Trophoblast cell (in vitro differentiated cells and primary cell): ENCODE measurements at regions not wholly inside any gene's neighbourhood (a gene's known extent, or its start where the extent isn't known, plus 50 kb on each side); places are given as distances from the start of the nearest gene placed in this dataset.

Source experiments
- DNase-seq, 2 donors: peaks; one replicate each; pipeline ENCODE4 v3.0.0-alpha.2; 2016
- H2AFZ ChIP-seq: 2 replicates; pipeline ENCODE4 v1.6.1; 2013; ENCODE audit warnings: low read length, moderate library complexity, mild to moderate bottlenecking; ENCODE audit not compliant: insufficient read depth, poor library complexity
- H2AK5ac ChIP-seq: 2 replicates; pipeline ENCODE4 v1.6.1; 2013; ENCODE audit warnings: mild to moderate bottlenecking, low read length
- H2BK120ac ChIP-seq: 2 replicates; pipeline ENCODE4 v1.6.1; 2013; ENCODE audit warnings: low read length, mild to moderate bottlenecking, moderate library complexity; ENCODE audit not compliant: insufficient read depth, poor library complexity
- H2BK12ac ChIP-seq: 2 replicates; pipeline ENCODE4 v1.6.1; 2013; ENCODE audit warnings: mild to moderate bottlenecking, low read length, moderate library complexity
- H2BK5ac ChIP-seq: 2 replicates; pipeline ENCODE4 v1.6.1; 2013; ENCODE audit warnings: low read length, low read depth, moderate library complexity, mild to moderate bottlenecking; ENCODE audit not compliant: poor library complexity
- H3K14ac ChIP-seq: 2 replicates; pipeline ENCODE4 v1.6.1; 2013; ENCODE audit warnings: mild to moderate bottlenecking, low read length
- H3K18ac ChIP-seq: 2 replicates; pipeline ENCODE4 v1.6.1; 2013; ENCODE audit warnings: mild to moderate bottlenecking, low read length
- H3K23ac ChIP-seq: 2 replicates; pipeline ENCODE4 v1.6.1; 2013; ENCODE audit warnings: low read length
- H3K27ac ChIP-seq: 2 replicates; pipeline ENCODE4 v1.5.1; 2013; ENCODE audit warnings: low read depth, mild to moderate bottlenecking, inconsistent platforms, low read length, moderate library complexity
- H3K27me3 ChIP-seq: 2 replicates; pipeline ENCODE4 v1.6.1; 2013; ENCODE audit warnings: inconsistent platforms, mild to moderate bottlenecking, low read length, moderate library complexity; ENCODE audit not compliant: insufficient read depth
- H3K36me3 ChIP-seq, 2 experiments: 1 replicate in 1 of 2; 2 replicates in 1 of 2; pipeline ENCODE4 v1.6.1; 2013; ENCODE audit warnings: low read length in 2 of 2, mild to moderate bottlenecking in 2 of 2, moderate library complexity in 1 of 2; ENCODE audit not compliant: insufficient read depth in 2 of 2, control insufficient read depth in 1 of 2
- H3K4ac ChIP-seq: 2 replicates; pipeline ENCODE4 v1.6.1; 2013; ENCODE audit warnings: low read depth, mild to moderate bottlenecking, low read length, moderate library complexity
- H3K4me1 ChIP-seq, 2 experiments: 1 replicate in 1 of 2; 2 replicates in 1 of 2; pipeline ENCODE4 v1.6.1; 2013; ENCODE audit warnings: low read length in 2 of 2, mild to moderate bottlenecking in 2 of 2, moderate library complexity in 1 of 2; ENCODE audit not compliant: insufficient read depth in 2 of 2, control insufficient read depth in 1 of 2
- H3K4me2 ChIP-seq: 2 replicates; pipeline ENCODE4 v1.6.1; 2013; ENCODE audit warnings: inconsistent platforms, mild to moderate bottlenecking, low read length, moderate library complexity
- H3K4me3 ChIP-seq: 2 replicates; pipeline ENCODE4 v1.5.1; 2013; ENCODE audit warnings: mild to moderate bottlenecking, low read depth, low read length, inconsistent platforms
- H3K79me1 ChIP-seq: one replicate; pipeline ENCODE4 v1.6.1; 2013; ENCODE audit warnings: low read length
- H3K79me2 ChIP-seq: 2 replicates; pipeline ENCODE4 v1.6.1; 2013; ENCODE audit warnings: low read length, mild to moderate bottlenecking; ENCODE audit not compliant: control insufficient read depth, insufficient read depth, poor library complexity
- H3K9ac ChIP-seq: 2 replicates; pipeline ENCODE4 v1.6.1; 2013; ENCODE audit warnings: mild to moderate bottlenecking, low read length
- H3K9me3 ChIP-seq: 2 replicates; pipeline ENCODE4 v1.6.1; 2013; ENCODE audit warnings: low read depth, mild to moderate bottlenecking, control low read depth, inconsistent platforms, low read length; ENCODE audit not compliant: insufficient read depth
- H4K12ac ChIP-seq: 2 replicates; pipeline ENCODE4 v1.6.1; 2013; ENCODE audit warnings: low read depth, mild to moderate bottlenecking, low read length, moderate library complexity
- H4K8ac ChIP-seq: 2 replicates; pipeline ENCODE4 v1.6.1; 2013; ENCODE audit warnings: low read depth, mild to moderate bottlenecking, low read length, moderate library complexity
- H4K91ac ChIP-seq: one replicate; pipeline ENCODE4 v1.6.1; 2013; ENCODE audit warnings: low read depth, mild to moderate bottlenecking, low read length, moderate library complexity
- WGBS: extraction: QIAGEN DNeasy Blood & Tissue Kit; methylation state at CpG from one replicate; pipeline ENCODE4 v1.1.7; 2013; ENCODE audit warnings: missing lambda C conversion rate; ENCODE audit not compliant: insufficient read length, insufficient coverage; ENCODE audit errors: extremely low coverage; 5-methylcytosine and 5-hydroxymethylcytosine counted together

DNA sequence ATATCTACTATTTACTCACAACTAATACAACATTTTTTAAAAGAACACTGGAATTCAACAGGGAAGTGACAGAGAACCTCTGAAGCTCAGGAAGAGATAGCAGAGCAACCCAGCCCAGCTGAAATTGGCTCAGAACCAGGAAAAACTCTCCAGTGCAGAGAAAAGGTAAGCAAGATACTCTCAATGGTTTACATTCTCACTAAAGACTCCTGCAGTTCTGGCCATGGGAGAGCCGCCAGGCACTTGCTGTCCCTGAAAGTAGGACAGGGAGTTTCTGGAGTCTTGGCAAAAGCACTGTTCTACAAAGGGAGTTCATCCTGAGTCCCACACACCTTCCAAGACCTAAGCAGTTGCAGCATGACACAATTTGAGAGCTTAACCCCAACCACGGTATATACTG, 330.8 kb downstream of the TRIM36 start:
- Histone ChIP-seq H3K14ac (no peak overlapping the region), H3K4ac (no peak overlapping the region), H3K79me2 (no peaks in the 10 kb centered on the region), H3K79me1 (no peaks in the 10 kb centered on the region), H3K18ac (no peak overlapping the region), H2BK5ac (no peak overlapping the region), H3K23ac (no peak overlapping the region), H2BK12ac (no peak overlapping the region), H3K36me3 (no peaks in the 10 kb centered on the region), H2BK120ac (no peak overlapping the region), H2AK5ac (no peak overlapping the region), H3K27ac (no peak overlapping the region), H3K9me3 (peaks cover 2% of the 10 kb centered on the region), H3K4me3 (no peak overlapping the region), H4K12ac (no peak overlapping the region), H4K91ac (no peak overlapping the region), H2AFZ (no peak overlapping the region), H3K27me3 (no peaks in the 10 kb centered on the region), H3K4me1 (no peaks in the 10 kb centered on the region), H3K9ac (no peak overlapping the region), H4K8ac (no peak overlapping the region), H3K4me2 (no peak overlapping the region)
- no CpG with 5 or more reads among the region's 2 CpGs for WGBS
- no peak for DNase-seq

DNA sequence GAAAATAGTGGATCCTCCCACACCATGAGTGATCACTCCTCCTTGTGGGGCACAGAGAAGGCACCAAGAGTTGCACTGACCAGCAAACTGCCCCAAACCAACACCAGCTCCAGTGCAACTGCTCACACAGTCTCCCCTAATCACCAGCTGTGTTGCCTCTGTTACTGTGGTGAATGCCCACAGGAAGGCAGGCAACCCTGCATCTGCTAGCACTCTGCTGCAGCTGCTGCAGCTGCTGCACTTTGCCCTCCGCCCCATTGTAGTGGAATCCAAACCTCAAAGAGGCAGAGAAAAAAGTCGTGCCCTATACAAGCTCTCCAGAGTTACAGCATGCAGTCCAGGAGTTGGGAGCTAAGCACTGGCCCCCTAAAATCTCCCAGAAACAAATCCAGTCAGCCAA, 339.6 kb downstream of the TRIM36 start:
- H3K27me3 ChIP-seq = no peaks in the 10 kb centered on the region
- H3K9me3 ChIP-seq = no peaks in the 10 kb centered on the region
- no peak overlapping the region for H2BK12ac ChIP-seq
- no peak overlapping the region for H4K91ac ChIP-seq
- no peak for DNase-seq
- no peak overlapping the region for H3K14ac ChIP-seq
- H3K23ac ChIP-seq = no peak overlapping the region
- no peak overlapping the region for H2AK5ac ChIP-seq
- no peak overlapping the region for H3K27ac ChIP-seq
- H3K79me2 ChIP-seq = no peaks in the 10 kb centered on the region
- no peak overlapping the region for H2BK5ac ChIP-seq
- no peak overlapping the region for H2BK120ac ChIP-seq
- H3K79me1 ChIP-seq = no peaks in the 10 kb centered on the region
- H4K12ac ChIP-seq = no peak overlapping the region
- peak overlapping the region; percentile 27 for H3K9ac ChIP-seq
- no peaks in the 10 kb centered on the region for H3K4me1 ChIP-seq
- no peak overlapping the region for H4K8ac ChIP-seq
- H3K18ac ChIP-seq = no peak overlapping the region
- H2AFZ ChIP-seq = no peak overlapping the region
- H3K4me2 ChIP-seq = no peak overlapping the region
- H3K4me3 ChIP-seq = no peak overlapping the region
- no peak overlapping the region for H3K4ac ChIP-seq
- WGBS = no CpG with 5 or more reads among the region's 2 CpGs
- H3K36me3 ChIP-seq = no peaks in the 10 kb centered on the region

DNA sequence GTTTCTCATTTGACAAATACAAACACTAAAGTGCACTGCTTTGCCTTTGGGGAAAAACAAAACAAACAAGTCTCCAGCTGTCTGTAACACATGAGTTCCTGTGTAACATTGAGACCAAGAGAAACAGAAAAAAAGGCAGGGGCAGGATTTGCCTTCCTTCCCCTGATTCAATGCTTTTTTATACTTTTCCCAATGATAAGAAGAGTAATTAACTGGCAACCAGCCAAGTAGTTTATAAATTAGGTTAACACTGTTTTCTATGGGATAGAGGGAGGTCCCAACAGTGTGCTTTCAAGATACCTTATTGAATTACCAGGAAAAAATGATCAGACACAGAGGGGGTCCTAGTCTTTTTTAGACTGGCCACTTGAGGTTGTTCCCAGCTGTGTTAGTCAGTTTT, 346.8 kb downstream of the TRIM36 start:
- Histone ChIP-seq H3K9me3 (peaks cover 4% of the 10 kb centered on the region), H2BK12ac (no peak overlapping the region), H3K4ac (no peak overlapping the region), H3K4me3 (no peak overlapping the region), H4K8ac (no peak overlapping the region), H3K9ac (no peak overlapping the region), H4K91ac (no peak overlapping the region), H3K36me3 (no peaks in the 10 kb centered on the region), H3K27me3 (no peaks in the 10 kb centered on the region), H3K18ac (no peak overlapping the region), H3K23ac (no peak overlapping the region), H3K79me1 (no peaks in the 10 kb centered on the region), H2BK120ac (no peak overlapping the region), H3K4me2 (no peak overlapping the region), H2AK5ac (no peak overlapping the region), H3K27ac (no peak overlapping the region), H3K79me2 (no peaks in the 10 kb centered on the region), H2AFZ (no peak overlapping the region), H3K4me1 (no peaks in the 10 kb centered on the region), H2BK5ac (no peak overlapping the region), H4K12ac (no peak overlapping the region), H3K14ac (no peak overlapping the region)
- no peak for DNase-seq

DNA sequence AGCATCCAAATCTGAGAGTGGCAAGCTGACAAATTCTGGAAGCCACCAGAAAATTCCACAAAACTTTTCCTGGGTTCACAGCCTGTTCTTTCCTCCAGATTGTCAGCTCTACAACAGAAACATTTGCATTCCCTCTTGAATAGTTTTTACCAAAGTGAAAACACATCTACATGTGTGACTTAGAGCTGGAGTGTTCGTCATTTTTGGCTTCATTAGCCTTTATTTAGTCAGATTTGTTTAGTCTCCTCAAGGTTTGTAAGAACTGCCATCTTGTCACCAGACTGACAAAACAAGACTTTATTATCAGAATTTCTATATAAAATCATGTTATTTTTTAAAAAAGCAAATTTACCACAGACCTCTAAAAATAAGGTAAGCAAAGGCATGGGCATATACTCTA, 347.3 kb downstream of the TRIM36 start:
- Histone ChIP-seq H3K4me2 (no peak overlapping the region), H2BK12ac (no peak overlapping the region), H3K27ac (no peak overlapping the region), H4K12ac (no peak overlapping the region), H3K4me3 (no peak overlapping the region), H2BK5ac (no peak overlapping the region), H3K23ac (no peak overlapping the region), H3K18ac (no peak overlapping the region), H3K4me1 (no peaks in the 10 kb centered on the region), H3K79me2 (no peaks in the 10 kb centered on the region), H3K9me3 (peaks cover 4% of the 10 kb centered on the region), H3K79me1 (no peaks in the 10 kb centered on the region), H2AK5ac (no peak overlapping the region), H2AFZ (no peak overlapping the region), H3K9ac (no peak overlapping the region), H2BK120ac (no peak overlapping the region), H3K36me3 (no peaks in the 10 kb centered on the region), H3K14ac (no peak overlapping the region), H3K27me3 (no peaks in the 10 kb centered on the region), H3K4ac (no peak overlapping the region), H4K8ac (no peak overlapping the region), H4K91ac (no peak overlapping the region)
- no CpG with 5 or more reads among the region's 1 CpG for WGBS
- DNase-seq = no peak

DNA sequence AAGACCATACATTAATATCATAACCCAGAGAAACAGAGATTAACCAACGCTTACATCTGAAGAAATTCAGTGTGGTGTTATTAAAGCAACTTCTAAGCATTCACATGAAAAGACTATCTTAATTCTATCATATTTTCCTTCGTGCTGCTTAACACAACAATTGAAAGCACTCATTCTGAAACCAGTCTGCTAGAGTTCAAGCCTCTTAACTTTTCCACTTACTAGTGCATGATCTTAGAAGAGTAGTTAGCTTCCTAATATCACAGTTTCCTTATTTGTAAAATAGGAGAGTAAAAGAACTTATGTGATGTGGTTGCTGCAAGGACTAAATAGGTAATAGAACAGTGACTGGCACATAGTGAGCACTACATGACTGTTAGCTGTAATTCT, 379.3 kb downstream of the TRIM36 start:
- Histone ChIP-seq H2BK5ac (no peak overlapping the region), H2AFZ (no peak overlapping the region), H3K23ac (no peak overlapping the region), H3K27ac (no peak overlapping the region), H3K36me3 (no peaks in the 10 kb centered on the region), H3K27me3 (no peaks in the 10 kb centered on the region), H3K9ac (no peak overlapping the region), H3K4me1 (no peaks in the 10 kb centered on the region), H2AK5ac (no peak overlapping the region), H3K14ac (no peak overlapping the region), H4K8ac (no peak overlapping the region), H3K9me3 (no peaks in the 10 kb centered on the region), H3K79me1 (no peaks in the 10 kb centered on the region), H4K91ac (no peak overlapping the region), H3K4ac (no peak overlapping the region), H4K12ac (no peak overlapping the region), H3K4me3 (no peak overlapping the region), H3K18ac (no peak overlapping the region), H3K4me2 (no peak overlapping the region), H3K79me2 (no peaks in the 10 kb centered on the region), H2BK12ac (no peak overlapping the region), H2BK120ac (no peak overlapping the region)
- WGBS = no CpG with 5 or more reads among the region's 2 CpGs
- no peak for DNase-seq
